T-helper 2 cell treated with Interferon-gamma antibody and Interleukin-4, amounts not matched to agents 100 ng/mL and 5 ng/mL, for 36 hours (primary cell): ENCODE measurements at regions not wholly inside any gene's neighbourhood (a gene's known extent, or its start where the extent isn't known, plus 50 kb on each side); places are given as distances from the start of the nearest gene placed in this dataset.

Source experiments
- intact Hi-C: fragments of 100-400 bp; cut with micrococcal nuclease; formaldehyde crosslinking; loops from one replicate; pipeline ENCODE4 v1.15.1; 2023

DNA sequence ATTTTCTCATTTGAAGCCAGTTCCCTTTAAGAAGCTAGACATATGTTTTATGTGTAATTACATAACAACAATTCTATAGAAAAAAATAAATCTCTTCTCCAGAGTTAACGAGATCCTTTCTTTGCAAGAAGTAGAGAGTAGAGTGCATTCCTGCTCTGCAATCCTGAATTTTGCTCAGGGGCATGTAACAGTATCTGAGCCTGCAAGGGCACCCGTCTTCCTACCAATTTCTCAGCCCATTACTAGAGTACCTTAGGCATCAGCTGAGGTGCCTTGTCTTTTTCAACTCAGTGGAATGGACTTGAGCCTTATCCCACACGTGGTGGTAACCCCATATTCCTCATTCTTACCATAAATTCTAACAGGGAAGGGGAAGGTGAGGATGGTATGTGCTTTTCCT, 205.9 kb downstream of the IKZF2 start:
- intact Hi-C loops = no loop called here

DNA sequence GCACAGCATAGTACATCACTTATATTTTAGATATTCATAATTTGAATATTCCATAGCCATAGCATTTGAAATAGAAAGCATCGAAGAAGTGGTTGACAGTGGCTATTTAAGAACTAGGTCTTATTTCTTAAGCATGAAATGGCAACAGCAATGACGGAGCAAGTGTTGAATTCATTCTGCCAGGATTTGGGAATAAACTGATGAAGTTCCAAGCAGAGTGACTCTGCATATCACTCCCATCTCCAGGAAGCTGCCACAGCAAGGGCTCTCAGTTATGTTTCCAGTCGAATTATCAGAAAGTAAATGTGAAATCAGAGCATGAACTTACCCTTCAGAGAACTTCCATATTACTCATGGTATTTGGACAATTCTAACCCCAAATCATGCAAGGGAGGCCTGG, 208.1 kb downstream of the IKZF2 start:
- intact Hi-C loops = no loop called here

DNA sequence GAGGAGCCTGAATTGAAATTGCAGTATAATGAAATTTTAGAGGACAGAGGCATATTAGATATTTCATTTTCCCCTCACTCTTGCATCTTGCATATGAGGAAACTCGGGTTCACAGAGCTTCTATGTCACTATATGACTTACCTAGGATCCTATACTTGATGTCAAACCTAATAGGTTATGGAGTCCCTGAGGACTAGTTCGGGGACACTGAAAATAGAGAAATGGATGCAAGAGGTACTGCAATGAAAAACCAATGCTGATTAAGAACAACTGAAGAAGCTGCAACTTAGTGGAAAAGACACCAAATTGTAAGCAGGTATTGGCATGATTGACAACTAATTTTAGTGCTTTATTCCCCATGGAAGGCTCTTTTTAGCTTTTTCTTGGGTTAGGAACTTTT, 210.1 kb downstream of the IKZF2 start:
- intact Hi-C loops = no loop called here

DNA sequence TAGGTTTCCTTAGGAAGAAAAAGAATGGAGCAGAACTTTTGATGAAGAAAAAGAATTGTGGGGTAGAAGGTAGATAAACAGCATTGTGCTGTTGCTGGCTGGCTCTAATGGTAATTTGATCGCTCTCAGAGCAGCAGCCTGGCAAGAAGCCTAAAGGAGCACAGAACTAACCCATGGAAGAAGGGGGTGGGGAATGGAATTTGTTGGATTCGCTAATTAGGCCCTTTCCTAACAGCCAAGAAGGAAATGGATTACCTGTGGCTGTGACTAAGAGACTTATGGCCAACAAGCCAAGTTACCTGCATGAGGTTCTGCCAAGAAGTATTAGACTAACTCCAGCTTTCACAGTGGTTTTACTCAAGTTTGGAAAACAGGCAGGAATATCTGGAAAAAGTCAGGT, 210.6 kb downstream of the IKZF2 start:
- intact Hi-C loops = no loop called here

DNA sequence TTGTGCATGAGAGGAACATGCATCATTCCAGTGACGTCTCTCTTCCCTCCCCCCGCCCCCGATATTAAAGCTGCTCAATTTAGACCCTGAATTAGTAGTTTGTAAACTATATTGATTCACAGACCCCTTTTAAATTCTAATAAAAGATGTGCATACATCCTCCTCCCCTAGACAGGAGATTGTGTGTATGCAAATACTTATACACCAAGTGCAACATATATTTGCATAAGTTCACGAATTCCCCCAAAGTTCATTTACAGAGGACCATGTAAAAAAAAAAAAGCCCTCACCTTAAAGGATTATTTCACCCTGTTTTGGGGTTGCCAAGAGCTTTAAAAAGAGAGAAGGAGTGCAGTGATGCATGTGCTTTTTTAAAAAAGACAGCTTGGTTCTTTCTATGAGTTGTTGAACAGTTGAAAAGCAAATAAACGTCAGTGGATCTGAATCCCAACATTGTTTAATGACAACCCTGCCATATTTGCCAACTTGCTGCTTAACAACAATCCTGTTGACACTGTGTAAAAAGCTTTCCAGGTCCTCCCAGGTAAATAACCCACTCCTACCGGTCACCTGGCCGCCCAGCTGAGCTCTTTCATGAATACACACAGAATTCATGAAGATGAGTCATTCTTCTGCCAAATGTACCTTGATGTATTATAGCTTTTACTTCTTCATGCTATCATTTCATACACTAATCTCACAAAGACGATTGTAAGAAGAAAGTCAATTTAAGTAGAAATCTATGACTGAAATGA, 211.5 kb downstream of the IKZF2 start:
- intact Hi-C loops = no loop called here

DNA sequence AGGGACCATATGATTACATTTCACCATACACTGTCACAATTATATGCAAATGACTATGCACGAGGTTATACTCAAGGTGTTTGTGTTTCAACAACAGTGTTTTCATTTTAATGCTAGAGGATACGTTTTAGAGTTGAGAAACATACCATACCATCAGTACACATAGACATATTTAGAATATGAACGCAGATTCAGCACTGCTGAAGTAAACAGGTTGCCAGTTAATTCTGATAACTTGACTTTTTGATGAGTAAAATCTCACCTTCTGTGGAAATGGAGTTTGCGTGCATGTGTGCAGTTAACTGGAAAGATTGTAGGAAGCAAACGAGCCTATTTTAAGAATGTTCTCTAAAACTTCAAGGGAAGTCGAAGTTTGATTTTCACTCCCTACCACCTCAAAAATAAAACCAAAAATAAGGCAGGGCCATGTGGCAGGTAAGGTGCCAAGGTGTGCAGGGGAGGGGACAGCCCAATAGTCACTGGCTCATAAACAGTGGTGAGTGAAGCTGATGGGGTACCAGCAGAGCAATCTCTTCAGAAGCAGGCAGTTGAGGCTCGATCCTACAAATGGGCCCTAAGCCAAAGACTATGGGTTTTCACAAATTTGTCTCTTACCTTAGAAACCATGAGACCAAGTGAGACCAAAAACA, 213.1 kb downstream of the IKZF2 start:
- intact Hi-C loops = no loop called here

DNA sequence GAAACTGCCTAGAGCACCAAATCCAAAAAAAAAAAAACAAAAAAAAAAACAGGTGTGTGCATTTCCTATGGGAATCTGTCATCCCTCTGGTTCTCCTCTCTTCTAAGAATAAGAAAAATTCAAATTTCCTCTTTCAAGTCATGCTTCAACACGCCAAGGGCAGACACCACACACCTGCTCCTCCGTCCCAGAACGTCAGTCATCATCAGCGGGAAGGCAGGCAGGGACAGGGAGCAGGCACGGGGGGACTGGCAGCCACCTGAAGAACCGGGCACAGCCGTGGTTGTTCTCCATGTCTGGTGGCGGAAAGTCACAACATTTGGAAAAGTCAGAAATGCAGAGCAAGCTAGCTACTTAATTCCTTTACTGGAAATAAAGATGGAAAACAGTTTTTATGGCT, 214.8 kb downstream of the IKZF2 start:
- intact Hi-C loops = no loop called here

DNA sequence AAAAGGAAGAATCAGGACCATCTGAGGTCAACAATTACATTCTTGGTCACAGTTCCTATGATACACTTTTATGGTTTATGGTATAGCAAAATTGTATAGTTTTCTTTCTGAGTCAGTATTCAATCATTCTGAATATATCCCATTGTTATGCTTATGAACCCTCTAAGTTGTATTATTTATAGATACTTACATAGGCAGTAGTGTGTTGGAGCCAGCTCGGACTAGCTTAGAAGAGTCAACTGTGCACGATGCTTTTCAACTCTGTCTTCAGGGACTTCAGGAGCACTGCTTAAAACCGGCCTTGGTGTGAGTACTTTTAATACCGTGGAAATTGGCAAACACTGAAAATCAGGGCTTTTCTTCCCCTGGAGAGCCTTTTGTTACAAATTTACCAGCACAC, 215.7 kb downstream of the IKZF2 start:
- intact Hi-C loops = no loop called here

DNA sequence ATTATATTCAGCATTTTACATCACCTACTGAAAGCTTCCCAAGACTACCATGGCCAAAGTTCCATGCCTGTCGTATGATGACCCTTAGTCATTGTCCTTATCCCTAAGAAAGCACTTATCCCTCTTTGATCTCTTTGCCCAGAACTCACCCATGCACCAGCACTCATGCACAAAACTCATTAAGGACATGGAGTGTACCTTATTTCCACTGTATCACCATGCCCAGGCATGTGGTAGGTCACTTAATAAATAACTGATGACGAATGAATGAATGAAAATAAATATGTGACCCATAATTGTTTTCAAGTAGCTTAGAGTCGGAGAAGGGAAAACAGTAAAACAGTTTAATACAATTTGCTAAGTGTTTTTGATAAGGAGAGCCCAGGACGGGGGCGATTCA, 220.1 kb downstream of the IKZF2 start:
- intact Hi-C loops = no loop called here

DNA sequence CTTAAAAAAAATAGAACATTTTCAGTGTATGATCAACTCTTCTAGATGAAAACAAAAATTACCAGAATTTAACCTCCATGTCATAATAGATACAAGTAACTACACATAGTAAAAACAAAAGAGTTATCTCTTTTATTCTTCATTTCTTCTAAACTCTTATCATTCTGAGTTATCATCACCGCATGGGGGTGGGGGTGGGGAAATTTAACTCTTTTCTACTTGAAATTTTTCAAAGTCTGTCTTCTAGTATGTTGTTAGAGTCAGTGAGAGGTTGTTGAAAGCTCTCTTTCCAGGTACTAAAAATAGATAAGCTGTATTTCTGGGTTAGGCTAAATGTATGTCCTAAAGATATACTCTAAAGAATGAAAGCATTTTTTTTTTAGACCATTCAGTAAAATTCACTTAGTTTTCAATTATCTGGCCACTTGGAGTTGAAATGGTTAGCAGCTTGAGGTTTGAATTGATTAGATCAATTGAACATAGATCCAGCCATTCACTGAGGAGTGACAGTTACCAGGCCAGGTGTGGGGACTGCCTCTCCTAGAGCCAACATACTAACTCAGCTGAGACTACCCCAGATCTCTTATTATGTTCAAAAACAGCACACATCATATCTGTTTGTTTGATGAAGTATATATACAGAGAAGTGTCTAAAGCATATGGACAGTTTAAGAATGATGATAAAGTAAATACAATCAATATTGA, 220.7 kb downstream of the IKZF2 start:
- intact Hi-C loops = no loop called here

DNA sequence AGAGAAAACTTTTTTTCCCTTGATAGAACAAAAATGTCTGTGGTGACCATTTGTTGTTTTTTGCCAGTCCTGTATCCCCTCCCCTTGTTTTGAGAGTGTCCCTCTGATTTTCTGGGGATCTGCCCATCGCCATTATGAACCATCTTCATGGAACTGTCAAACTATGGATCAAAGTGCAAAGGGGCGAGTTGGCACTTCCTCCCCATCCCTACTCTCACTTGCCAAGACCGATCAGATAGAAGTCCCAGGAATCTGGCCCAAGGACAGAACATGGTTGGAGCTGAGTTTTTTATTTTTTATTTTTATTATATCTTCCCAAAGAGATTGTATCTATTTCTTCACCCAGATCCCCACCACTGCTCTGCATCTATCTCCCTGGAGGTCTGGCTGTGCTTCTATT, 221.4 kb downstream of the IKZF2 start:
- intact Hi-C loops = no loop called here

DNA sequence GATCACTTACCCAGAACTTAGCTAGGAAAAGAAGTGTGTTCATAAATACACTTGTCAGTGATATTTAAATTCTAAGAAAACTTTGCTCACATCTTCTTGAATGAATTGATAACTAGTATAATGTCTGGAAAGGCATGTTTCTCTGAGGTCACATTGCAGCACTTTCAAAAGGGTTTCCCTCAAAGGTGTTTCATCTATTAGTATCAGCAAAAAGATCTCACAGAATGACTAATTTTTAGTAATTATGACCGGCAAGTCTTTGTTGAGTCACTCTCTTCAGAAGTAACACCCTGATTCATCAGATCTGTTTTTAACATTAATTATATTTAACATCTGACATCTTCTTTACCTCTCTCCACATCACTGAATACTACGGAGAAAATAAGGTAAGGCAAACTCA, 222.3 kb downstream of the IKZF2 start:
- intact Hi-C loops = no loop called here

DNA sequence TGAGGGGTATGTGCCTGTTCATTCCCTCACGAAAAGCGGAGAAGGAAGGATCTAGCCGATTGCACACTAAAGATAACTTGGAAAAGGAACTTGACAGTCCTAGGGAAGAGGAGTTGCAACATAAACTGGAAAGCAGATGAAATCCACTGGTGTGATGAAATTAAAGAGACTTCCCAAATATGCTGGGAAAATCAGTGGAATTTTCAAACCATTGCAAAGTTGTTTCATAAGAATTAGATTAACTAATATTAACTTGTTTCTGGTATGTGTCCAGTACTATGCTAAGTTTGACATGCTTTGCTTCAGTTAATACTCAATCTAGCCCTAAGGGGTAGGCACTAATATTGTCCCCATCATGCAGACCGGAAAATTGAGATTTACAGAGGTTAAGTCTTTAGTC, 222.7 kb downstream of the IKZF2 start:
- intact Hi-C loops = no loop called here

DNA sequence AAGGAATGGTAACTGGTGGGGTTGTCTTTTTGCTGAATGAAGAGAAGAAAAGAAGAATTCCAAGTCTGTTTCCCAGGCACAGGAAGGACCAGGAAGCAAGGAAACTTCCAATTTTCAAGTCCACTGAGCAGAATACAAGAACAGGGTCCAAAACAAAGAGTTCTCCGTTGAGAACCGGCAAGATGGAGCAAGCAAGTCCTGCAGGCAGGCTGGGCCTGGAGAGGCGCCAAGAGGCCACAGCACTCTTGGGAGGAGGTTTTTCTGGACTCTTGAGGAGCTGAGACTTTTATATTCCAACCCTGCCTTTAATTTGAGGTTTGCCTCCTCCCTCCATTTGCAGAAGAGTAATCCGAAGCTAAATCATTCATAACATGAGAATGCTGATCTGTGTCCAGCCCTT, 224.5 kb downstream of the IKZF2 start:
- intact Hi-C loops = no loop called here

DNA sequence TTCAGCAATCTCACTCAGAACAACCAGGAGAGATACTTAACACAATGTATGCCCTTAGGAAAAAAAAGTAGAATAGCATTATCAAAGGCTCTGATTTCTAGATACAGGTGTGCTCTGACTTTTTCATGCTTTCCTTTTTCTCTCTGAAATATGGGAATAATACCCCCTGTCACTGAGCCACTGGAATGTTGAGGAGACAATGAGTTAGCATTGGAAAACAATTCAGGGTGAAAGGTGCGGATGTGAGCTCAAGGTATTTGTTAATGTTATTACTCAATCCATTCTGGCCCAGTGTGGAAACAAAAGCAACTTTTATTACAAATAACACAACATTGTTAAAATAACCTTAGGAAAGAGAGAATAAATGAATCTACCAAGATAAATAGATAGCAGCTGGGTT, 228.0 kb downstream of the IKZF2 start:
- intact Hi-C loops = no loop called here

DNA sequence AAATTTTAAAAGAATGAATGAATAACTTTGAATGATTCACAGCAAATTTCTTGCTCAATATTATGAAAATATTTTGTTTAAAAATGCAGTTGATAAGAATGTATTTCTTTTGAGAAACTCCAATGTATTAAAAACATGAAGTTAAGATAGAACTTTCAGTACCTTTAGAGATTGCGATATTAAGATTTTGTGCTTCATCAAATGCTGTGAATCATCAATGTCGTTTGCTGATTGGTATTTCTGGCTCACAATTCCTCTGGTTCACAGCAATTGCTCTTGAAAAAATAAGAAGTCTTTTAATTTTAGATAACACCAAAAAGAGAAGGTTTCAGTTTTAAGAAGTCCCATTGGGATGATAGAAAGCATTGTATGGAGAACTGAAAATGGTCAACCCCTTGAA, 228.7 kb downstream of the IKZF2 start:
- intact Hi-C loops = no loop called here

DNA sequence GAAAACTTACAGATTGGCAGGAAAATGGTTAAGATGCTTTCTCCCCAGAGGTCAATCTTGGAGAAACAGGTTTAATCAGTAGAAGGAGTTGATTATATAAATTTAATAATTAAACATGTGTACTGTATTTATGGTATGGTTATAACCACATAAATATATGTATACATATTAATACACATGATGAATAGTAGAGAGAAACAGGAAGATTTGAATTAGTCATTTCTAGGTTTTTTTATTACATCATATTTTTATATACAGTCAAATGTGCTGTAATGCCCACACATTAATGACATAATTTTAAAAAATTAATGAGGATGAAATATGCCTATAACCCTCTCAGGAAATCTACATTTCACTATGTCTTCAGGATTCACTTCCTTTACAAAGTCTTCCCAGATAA, 229.7 kb downstream of the IKZF2 start:
- intact Hi-C loops = no loop called here

DNA sequence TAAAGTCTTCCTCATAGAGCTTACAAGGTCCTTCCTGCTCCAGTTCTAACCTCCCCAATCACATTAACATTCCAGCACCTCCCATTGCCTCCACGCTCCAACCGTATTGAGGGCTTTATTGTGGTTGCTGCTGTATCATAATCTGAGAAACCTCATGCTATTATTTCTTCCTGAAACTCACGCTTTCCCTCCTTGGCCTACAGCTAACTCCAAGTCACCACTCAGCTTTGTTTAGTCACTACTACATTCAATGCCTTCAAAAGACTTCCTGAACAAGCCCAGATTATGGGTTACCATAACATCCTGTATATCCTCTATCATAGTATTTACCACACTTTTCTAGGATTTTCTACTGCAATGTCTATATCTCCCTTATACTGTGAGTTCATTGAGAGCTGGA, 230.4 kb downstream of the IKZF2 start:
- intact Hi-C loops = no loop called here

DNA sequence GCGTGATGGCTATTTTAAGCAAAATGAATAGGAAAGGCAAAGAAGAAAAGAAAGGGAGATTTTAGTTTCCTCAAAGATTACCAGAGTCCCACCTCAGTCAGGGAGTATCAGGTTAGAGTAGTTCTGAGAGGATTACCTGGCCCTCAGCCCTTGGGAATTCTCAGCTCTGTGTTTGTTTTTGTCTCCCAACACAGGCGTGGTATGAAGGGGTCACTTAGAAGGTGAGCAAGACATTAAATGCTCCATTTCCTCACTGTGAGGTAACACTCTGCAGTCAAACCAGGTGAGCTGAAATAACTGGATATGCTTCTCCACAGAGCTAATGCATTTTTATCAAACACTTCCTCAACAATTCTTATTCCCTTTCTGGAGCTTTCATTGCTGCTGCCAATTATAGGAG, 232.2 kb downstream of the IKZF2 start:
- intact Hi-C loops = no loop called here

DNA sequence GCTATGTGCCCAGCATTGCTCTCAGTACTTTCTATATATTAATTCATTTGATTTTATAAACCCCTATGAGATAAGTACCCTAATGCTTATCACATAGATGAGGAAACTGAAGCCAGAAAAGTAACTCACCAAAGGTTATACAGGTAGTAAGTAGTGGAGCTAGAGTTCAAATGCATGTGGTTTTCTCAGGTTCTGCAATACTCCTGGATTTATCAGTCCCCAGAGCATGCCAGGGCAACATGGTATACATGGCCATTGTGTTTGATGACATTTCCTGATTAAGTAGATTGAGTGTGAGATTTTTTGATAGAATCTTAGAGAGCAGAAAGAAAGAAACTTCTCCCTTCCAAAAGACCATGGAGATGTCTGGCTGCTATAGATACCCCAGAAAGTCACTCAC, 233.1 kb downstream of the IKZF2 start:
- intact Hi-C loops = no loop called here

DNA sequence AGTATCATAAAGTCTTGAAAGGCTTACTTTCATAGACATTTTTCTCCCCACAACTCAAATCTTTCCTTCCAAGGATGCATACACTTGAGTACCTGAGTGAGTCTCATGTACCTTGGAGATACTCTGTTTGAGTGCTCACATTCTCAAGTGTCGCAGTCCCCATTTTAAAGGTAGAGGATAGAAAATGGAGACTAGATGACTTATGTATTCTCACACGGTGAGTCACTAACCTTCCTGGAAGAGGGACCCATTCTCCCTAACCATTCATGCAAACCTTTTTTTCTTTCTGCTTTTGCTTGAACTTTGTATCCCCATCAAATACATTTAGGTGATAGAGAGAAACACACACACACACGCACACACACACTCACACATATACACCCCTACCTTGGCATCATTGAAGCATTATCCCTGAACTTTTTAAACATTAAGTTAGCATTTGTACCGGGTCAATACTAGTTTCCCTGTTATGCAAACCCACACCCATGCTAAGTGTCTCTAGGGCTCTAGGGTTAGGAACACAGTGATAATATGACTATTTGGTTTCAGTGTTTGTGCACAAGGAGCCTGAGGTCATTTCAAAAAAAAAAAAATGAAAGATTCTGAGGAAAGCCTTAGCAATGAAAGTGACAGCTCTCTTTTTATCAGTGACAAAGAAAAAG, 236.2 kb downstream of the IKZF2 start:
- intact Hi-C loops = no loop called here

DNA sequence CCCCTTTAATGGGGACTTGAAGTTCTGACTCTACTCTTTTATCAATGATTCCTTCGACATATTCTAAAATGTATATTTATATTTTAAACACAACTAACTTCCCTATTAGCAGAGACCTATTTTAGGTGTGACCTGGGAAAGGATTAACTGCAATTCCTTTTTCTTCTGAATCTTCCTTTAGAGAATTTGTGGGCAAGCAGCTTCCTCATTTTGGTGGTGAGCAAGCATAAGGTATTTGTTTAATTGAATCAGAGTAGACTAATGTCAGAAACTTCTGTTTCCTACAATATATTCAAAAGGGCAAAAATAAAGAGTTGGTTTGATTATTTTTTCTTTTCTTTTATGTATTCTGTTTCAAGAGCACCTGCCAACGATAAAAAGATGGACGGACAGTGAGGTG, 237.0 kb downstream of the IKZF2 start:
- intact Hi-C loops = no loop called here
